ENCODE measurements at regions not wholly inside any gene's neighbourhood (a gene's known extent, or its start where the extent isn't known, plus 50 kb on each side); places are given as distances from the start of the nearest gene placed in this dataset.

DNA sequence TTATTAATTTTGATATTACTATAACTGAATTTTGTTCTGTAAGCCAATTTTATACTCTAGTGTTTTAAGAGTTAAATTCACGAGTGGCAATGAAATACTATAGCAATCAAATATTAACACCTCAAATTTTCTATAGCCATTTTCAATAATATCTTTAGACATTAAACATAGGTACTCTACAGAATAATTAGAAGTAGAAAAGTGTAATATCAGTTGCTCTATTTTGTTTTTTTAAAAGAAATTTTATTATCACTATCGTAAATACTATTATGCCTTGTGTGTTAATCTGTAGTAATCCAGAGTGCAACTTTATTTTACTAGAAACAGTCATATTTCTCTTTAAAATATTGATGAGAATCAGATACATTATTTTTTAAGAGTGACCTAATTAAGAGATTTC lies 691.2 kb downstream of the USP25 start:
- Histone ChIP-seq H3K27me3 (replicated peaks) (no peaks in the 10 kb centered on the region), H3K27ac (no peak overlapping the region), H3K36me3 (replicated peaks) (no peaks in the 10 kb centered on the region), H3K4me3 (ENCODE audit: low read depth, low read length) (peak overlapping the region; percentile 47)
- in situ Hi-C loops (cut with HindIII; ENCODE audit: low pct_ligation_motif_present, low sequenced_read_pairs), result no loop called here
- DNase-seq, result no peak
- TF ChIP-seq CTCF (IDR thresholded peaks at IDR 0.05; ENCODE audit: low read depth, low read length, missing control alignments), result no peak

DNA sequence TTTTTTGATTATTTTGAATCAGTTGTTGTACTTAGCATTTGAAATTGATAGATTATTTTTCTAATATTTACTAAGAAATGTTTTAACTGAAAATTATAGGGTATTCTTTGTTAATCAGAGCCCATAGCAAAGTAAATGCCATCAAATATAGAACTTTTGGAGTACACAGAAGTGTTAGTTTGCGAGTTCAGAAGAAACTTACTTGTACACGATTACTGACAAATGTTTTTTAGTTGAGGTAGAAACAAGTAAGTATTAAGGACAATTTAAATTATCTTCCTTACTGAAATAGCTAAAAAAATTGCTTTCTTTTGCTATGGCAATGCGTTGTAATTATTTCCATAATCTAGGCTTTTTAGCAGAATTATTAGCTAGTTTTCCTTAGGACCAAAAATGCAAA lies 692.2 kb downstream of the USP25 start:
- in situ Hi-C loops (cut with HindIII; ENCODE audit: low pct_ligation_motif_present, low sequenced_read_pairs), result no loop called here
- no peak overlapping the region for H3K27ac ChIP-seq
- TF ChIP-seq CTCF (IDR thresholded peaks at IDR 0.05; ENCODE audit: low read depth, low read length, missing control alignments), result no peak
- no peak overlapping the region for H3K4me3 ChIP-seq (ENCODE audit: low read depth, low read length)
- H3K27me3 ChIP-seq (replicated peaks), result no peaks in the 10 kb centered on the region
- no peaks in the 10 kb centered on the region for H3K36me3 ChIP-seq (replicated peaks)
- DNase-seq, result no peak

DNA sequence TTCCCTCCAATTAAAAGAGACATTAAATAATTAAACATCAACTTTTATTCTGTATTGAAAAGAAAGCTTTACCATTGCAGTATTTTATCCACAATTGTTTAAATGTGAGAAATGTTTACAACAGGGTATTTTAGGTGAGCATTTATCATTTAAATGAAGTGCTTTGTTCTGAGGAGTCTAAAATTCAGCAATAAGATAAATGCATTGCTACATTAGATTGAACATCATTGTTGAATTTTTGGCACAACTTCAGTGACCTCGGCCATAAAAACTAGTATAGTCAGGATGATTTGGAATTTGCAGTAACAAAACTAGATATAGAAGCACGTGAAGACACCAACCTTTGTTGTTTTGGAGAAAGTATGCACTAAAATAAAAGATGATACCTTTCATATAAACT lies 692.9 kb downstream of the USP25 start:
- TF ChIP-seq CTCF (IDR thresholded peaks at IDR 0.05; ENCODE audit: low read depth, low read length, missing control alignments), result no peak
- in situ Hi-C loops (cut with HindIII; ENCODE audit: low pct_ligation_motif_present, low sequenced_read_pairs), result no loop called here
- DNase-seq, result no peak
- H3K27ac ChIP-seq, result no peak overlapping the region
- H3K4me3 ChIP-seq (ENCODE audit: low read depth, low read length), result no peak overlapping the region
- no peaks in the 10 kb centered on the region for H3K27me3 ChIP-seq (replicated peaks)
- H3K36me3 ChIP-seq (replicated peaks), result no peaks in the 10 kb centered on the region

DNA sequence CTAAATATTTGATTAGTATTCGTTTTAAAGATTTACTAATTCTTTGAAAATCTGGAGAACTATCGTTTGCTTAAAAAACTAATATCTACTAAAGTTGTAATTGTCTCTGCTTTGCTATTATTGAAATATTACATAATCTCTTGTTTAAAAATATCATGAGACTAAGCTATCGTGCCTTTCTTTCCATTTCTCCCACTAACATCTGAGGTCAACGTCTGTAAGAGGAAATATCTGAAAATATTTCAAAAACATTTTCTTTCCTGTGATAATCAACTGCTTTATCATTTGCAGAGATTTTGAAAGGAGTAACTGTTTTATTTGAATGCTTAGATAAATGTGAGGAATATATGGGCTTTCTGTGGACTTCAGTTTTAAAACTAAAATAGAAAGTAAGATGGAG lies 694.1 kb downstream of the USP25 start:
- no peak for DNase-seq
- H3K27me3 ChIP-seq (replicated peaks), result no peaks in the 10 kb centered on the region
- in situ Hi-C loops (cut with HindIII; ENCODE audit: low pct_ligation_motif_present, low sequenced_read_pairs), result no loop called here
- no peak for TF ChIP-seq CTCF (IDR thresholded peaks at IDR 0.05; ENCODE audit: low read depth, low read length, missing control alignments)
- H3K4me3 ChIP-seq (ENCODE audit: low read depth, low read length), result peak overlapping the region; percentile 15
- H3K27ac ChIP-seq, result no peak overlapping the region
- no peaks in the 10 kb centered on the region for H3K36me3 ChIP-seq (replicated peaks)

DNA sequence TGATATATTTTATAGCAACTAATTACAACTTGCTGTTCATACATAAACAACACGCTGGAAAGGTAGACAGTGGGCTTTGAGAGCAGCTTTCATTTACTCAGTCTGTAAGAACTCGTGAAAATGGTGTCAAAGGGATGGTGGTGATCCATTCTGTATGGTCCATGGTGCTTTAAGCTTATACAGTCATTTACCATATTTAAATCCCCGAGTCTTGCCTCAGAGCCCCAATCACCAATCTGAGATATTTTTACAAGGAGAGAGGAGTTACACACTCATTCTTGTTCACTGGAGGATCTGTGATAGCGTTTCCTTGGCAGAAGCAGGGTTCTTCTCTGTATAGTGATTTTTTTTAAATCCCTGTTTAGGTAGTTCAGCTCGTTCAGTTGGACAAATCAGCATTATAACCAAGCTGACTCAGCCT lies 694.6 kb downstream of the USP25 start:
- no peak for TF ChIP-seq CTCF (IDR thresholded peaks at IDR 0.05; ENCODE audit: low read depth, low read length, missing control alignments)
- Histone ChIP-seq H3K4me3 (ENCODE audit: low read depth, low read length) (peak overlapping the region; percentile 15), H3K36me3 (replicated peaks) (no peaks in the 10 kb centered on the region), H3K27me3 (replicated peaks) (no peaks in the 10 kb centered on the region), H3K27ac (no peak overlapping the region)
- peak; percentile 11 for DNase-seq
- in situ Hi-C loops (cut with HindIII; ENCODE audit: low pct_ligation_motif_present, low sequenced_read_pairs), result no loop called here

- DNase-seq, result no peak
- Histone ChIP-seq H3K36me3 (replicated peaks) (no peaks in the 10 kb centered on the region), H3K27me3 (replicated peaks) (no peaks in the 10 kb centered on the region), H3K4me3 (ENCODE audit: low read depth, low read length) (no peak overlapping the region), H3K27ac (no peak overlapping the region)
- in situ Hi-C loops (cut with HindIII; ENCODE audit: low pct_ligation_motif_present, low sequenced_read_pairs), result no loop called here
- TF ChIP-seq CTCF (IDR thresholded peaks at IDR 0.05; ENCODE audit: low read depth, low read length, missing control alignments), result no peak
Observed at GRCh38 chr21:16425376-16425775, 695.6 kb downstream of the USP25 start.
